Keratinocyte (primary cell): ENCODE measurements at regions not wholly inside any gene's neighbourhood (a gene's known extent, or its start where the extent isn't known, plus 50 kb on each side); places are given as distances from the start of the nearest gene placed in this dataset.

Source experiments
- CTCF ChIP-seq, 3 experiments: IDR thresholded peaks in 1 of 3; conservative IDR thresholded peaks in 1 of 3; optimal IDR thresholded peaks in 1 of 3; 2 replicates in 2 of 3; 3 replicates in 1 of 3; pipeline versions ENCODE3 to v1.5.1; 2011; ENCODE audit warnings: low read length in 3 of 3, mild to moderate bottlenecking in 3 of 3, moderate library complexity in 2 of 3, control low read depth in 1 of 3, inconsistent platforms in 1 of 3; ENCODE audit not compliant: insufficient read depth in 2 of 3; ENCODE audit errors: extremely low read depth in 1 of 3
- EZH2 ChIP-seq: IDR thresholded peaks from one replicate; pipeline ENCODE4 v1.6.1; 2012; ENCODE audit warnings: inconsistent platforms, mild to moderate bottlenecking, low read length, moderate library complexity

GRCh38 chr13:87798536-87798935 is 127.4 kb downstream of the SLITRK5 start:
- TF ChIP-seq CTCF (optimal IDR thresholded peaks at IDR 0.05 in 1 of 3, IDR thresholded peaks at IDR 0.05 in 1 of 3, conservative IDR thresholded peaks at IDR 0.05 in 1 of 3; ENCODE audit: extremely low read depth in 1 of 3, insufficient read depth in 2 of 3, low read length in 3 of 3) (no peak), EZH2 (no peak)
